Loucy (cell line): ENCODE measurements at regions not wholly inside any gene's neighbourhood (a gene's known extent, or its start where the extent isn't known, plus 50 kb on each side); places are given as distances from the start of the nearest gene placed in this dataset.

Source experiments
- H2AFZ ChIP-seq: fragments of 200-600 bp; sonication (generic); 2 replicates; pipeline ENCODE4 v1.6.0; 2016; ENCODE audit warnings: antibody characterized with exemption, mild to moderate bottlenecking, low read length, moderate library complexity
- H3F3A ChIP-seq: fragments of 200-600 bp; 2 replicates; pipeline ENCODE4 v1.6.0; 2016; ENCODE audit warnings: antibody characterized with exemption, low read depth, mild to moderate bottlenecking
- H3K27me3 ChIP-seq: fragments of 200-600 bp; sonication (generic); 2 replicates; pipeline ENCODE4 v1.6.1; 2014; ENCODE audit warnings: low read length, mild to moderate bottlenecking; ENCODE audit not compliant: insufficient read depth, poor library complexity, severe bottlenecking
- H3K36me3 ChIP-seq: fragments of 200-600 bp; sonication (generic); 2 replicates; pipeline ENCODE4 v1.6.1; 2016; ENCODE audit warnings: low read length; ENCODE audit not compliant: insufficient read depth
- H3K4me1 ChIP-seq: fragments of 200-600 bp; sonication (generic); 2 replicates; pipeline ENCODE4 v1.5.1; 2014; ENCODE audit warnings: low read length, mild to moderate bottlenecking; ENCODE audit not compliant: insufficient read depth, poor library complexity, severe bottlenecking
- H3K4me2 ChIP-seq: fragments of 200-600 bp; sonication (generic); 2 replicates; pipeline ENCODE4 v1.6.0; 2014; ENCODE audit warnings: antibody characterized with exemption, low read length, low read depth, mild to moderate bottlenecking; ENCODE audit not compliant: poor library complexity, severe bottlenecking
- H3K4me3 ChIP-seq: fragments of 200-600 bp; sonication (generic); 2 replicates; pipeline ENCODE4 v1.5.1; 2014; ENCODE audit warnings: low read length, mild to moderate bottlenecking, mixed read lengths; ENCODE audit not compliant: poor library complexity, severe bottlenecking
- H3K79me2 ChIP-seq: fragments of 200-600 bp; sonication (generic); 2 replicates; pipeline ENCODE4 v1.6.1; 2014; ENCODE audit warnings: low read length; ENCODE audit not compliant: insufficient read depth
- H3K9ac ChIP-seq: fragments of 200-600 bp; sonication (generic); 2 replicates; pipeline ENCODE4 v1.6.0; 2014; ENCODE audit warnings: mild to moderate bottlenecking, low read depth, low read length, moderate library complexity; ENCODE audit not compliant: poor library complexity, severe bottlenecking
- H3K9me2 ChIP-seq: fragments of 200-600 bp; sonication (generic); replicated peaks from 2 replicates; pipeline ENCODE4 v1.6.1; 2016; ENCODE audit warnings: low read depth, low read length, mixed read lengths
- H3K9me3 ChIP-seq: fragments of 200-600 bp; sonication (generic); 2 replicates; pipeline ENCODE4 v1.6.1; 2014; ENCODE audit warnings: mild to moderate bottlenecking, antibody characterized with exemption, low read length, low read depth; ENCODE audit not compliant: insufficient read depth
- H4K20me1 ChIP-seq: fragments of 200-600 bp; sonication (generic); 2 replicates; pipeline ENCODE4 v1.6.0; 2014; ENCODE audit warnings: antibody characterized with exemption, low read length, mild to moderate bottlenecking; ENCODE audit not compliant: insufficient read depth, poor library complexity, severe bottlenecking
- CTCF ChIP-seq: fragments of 200-600 bp; sonication (generic); conservative IDR thresholded peaks from 2 replicates; pipeline ENCODE4 v1.5.1; 2014; ENCODE audit warnings: mild to moderate bottlenecking, antibody characterized with exemption, low read length
- EZH2phosphoT487 ChIP-seq: fragments of 200-600 bp; IDR thresholded peaks from 2 replicates; pipeline ENCODE4 v1.6.1; 2018; ENCODE audit warnings: antibody characterized with exemption, mild to moderate bottlenecking, moderate library complexity, borderline replicate concordance

DNA sequence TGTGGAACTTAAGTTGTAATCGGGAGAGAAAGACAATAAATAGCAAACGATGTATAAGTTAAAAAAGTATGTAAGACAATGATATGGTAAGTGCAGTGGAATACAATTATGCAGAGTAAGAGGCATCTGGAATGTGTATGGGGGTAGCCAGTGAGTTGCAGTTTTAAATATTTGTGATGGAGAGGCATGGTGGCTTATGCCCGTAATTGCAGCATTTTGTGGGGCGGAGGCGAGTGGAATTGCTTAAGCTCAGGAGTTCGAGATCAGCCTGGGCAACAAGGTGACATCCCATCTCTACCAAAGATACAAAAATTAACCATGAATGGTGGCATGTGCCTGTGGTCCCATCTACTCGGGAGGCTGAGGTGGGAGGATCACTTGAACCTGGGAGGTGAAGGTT, 52.5 kb upstream of the WDFY3 start:
- Histone ChIP-seq H3K4me3 (no peak overlapping the region), H3K79me2 (no peaks in the 10 kb centered on the region), H3F3A (no peaks in the 10 kb centered on the region), H3K27me3 (no peaks in the 10 kb centered on the region), H4K20me1 (no peaks in the 10 kb centered on the region), H3K4me1 (no peaks in the 10 kb centered on the region), H3K4me2 (no peak overlapping the region), H2AFZ (no peak overlapping the region), H3K9me3 (no peaks in the 10 kb centered on the region), H3K9ac (no peak overlapping the region), H3K36me3 (no peaks in the 10 kb centered on the region), H3K9me2 (no peaks in the 10 kb centered on the region)
- TF ChIP-seq EZH2phosphoT487 = no peak
- no peak for TF ChIP-seq CTCF

DNA sequence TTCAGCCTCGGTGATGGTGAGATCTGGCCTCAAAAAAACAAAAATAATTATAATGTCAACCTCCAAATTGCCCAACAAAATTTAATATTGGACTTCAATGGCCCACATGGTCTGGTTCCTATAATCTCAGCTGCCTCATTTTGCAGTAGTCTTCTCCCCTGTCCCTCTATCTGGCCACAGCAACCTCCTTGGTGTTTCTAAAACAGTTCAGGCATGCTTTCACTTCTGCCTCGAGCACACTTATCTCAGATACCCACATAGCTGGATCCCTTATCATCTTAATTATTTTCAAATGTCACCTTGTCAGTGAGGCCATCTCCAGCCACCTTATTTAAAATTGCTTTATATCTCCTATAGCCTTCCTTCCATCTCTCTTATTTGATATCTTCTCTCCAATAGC, 52.9 kb upstream of the WDFY3 start:
- Histone ChIP-seq H3K36me3 (no peaks in the 10 kb centered on the region), H3K9ac (no peak overlapping the region), H3K4me3 (no peak overlapping the region), H3K9me2 (no peaks in the 10 kb centered on the region), H3K4me2 (no peak overlapping the region), H3K27me3 (no peaks in the 10 kb centered on the region), H4K20me1 (no peaks in the 10 kb centered on the region), H3K4me1 (no peaks in the 10 kb centered on the region), H2AFZ (no peak overlapping the region), H3K9me3 (no peaks in the 10 kb centered on the region), H3F3A (no peaks in the 10 kb centered on the region), H3K79me2 (no peaks in the 10 kb centered on the region)
- no peak for TF ChIP-seq CTCF
- no peak for TF ChIP-seq EZH2phosphoT487

DNA sequence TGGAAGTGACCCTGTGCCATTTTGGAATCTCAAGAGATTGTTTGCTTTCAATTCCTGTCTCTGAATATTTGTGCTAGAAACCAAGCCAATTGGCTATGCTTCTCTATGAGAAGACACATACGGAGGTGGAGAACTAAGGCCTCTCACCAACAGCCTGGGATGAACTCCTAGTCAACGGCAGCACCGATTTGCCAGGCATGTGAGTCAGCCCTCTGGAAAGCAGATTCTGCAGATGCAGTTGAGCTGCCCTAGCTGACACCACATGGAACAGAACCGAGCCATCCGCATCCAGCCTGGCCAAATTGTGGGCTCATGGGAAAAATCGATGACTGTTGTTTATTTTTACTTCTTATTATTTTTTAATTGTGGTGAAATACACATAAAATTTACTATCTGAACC, 58.2 kb upstream of the WDFY3 start:
- Histone ChIP-seq H3F3A (no peaks in the 10 kb centered on the region), H3K27me3 (no peaks in the 10 kb centered on the region), H3K36me3 (no peaks in the 10 kb centered on the region), H4K20me1 (no peaks in the 10 kb centered on the region), H3K79me2 (no peaks in the 10 kb centered on the region), H3K4me1 (no peaks in the 10 kb centered on the region), H3K4me2 (no peak overlapping the region), H3K4me3 (no peak overlapping the region), H3K9me2 (no peaks in the 10 kb centered on the region), H2AFZ (no peak overlapping the region), H3K9me3 (no peaks in the 10 kb centered on the region), H3K9ac (no peak overlapping the region)
- TF ChIP-seq EZH2phosphoT487 = no peak
- TF ChIP-seq CTCF = no peak
